Ectodermal cell (in vitro differentiated cells): ENCODE measurements at regions not wholly inside any gene's neighbourhood (a gene's known extent, or its start where the extent isn't known, plus 50 kb on each side); places are given as distances from the start of the nearest gene placed in this dataset.
"Not testable (repeated sequence)": the region's sequence is repeated elsewhere in the genome, so short reads cannot be mapped to it uniquely, and the experiment has no call there.

ENCODE experiments used
- H3K27ac ChIP-seq: 2 replicates; pipeline ENCODE4 v1.7.0; 2013; ENCODE audit warnings: mild to moderate bottlenecking, low read depth, low read length; ENCODE audit not compliant: insufficient read depth, poor library complexity, severe bottlenecking
- H3K27me3 ChIP-seq: 2 replicates; pipeline ENCODE4 v1.7.0; 2013; ENCODE audit warnings: mild to moderate bottlenecking, low read length; ENCODE audit not compliant: insufficient read depth, control insufficient read depth, poor library complexity, severe bottlenecking
- H3K36me3 ChIP-seq: one replicate; pipeline ENCODE4 v1.7.0; 2013; ENCODE audit warnings: low read length; ENCODE audit not compliant: control insufficient read depth, insufficient read depth
- H3K4me1 ChIP-seq: one replicate; pipeline ENCODE4 v1.7.0; 2013; ENCODE audit warnings: low read length; ENCODE audit not compliant: control insufficient read depth, insufficient read depth
- H3K4me3 ChIP-seq: 2 replicates; pipeline ENCODE4 v1.7.0; 2013; ENCODE audit warnings: low read depth, low read length, control low read depth; ENCODE audit not compliant: insufficient read depth
- H3K9me3 ChIP-seq: 2 replicates; pipeline ENCODE4 v1.7.0; 2013; ENCODE audit warnings: mild to moderate bottlenecking, low read length, moderate library complexity; ENCODE audit not compliant: control insufficient read depth
- WGBS, 2 experiments: methylation state at CpG; one replicate each; pipeline ENCODE4 v1.1.7; 2013; ENCODE audit warnings: missing lambda C conversion rate in 2 of 2; 5-methylcytosine and 5-hydroxymethylcytosine counted together

DNA sequence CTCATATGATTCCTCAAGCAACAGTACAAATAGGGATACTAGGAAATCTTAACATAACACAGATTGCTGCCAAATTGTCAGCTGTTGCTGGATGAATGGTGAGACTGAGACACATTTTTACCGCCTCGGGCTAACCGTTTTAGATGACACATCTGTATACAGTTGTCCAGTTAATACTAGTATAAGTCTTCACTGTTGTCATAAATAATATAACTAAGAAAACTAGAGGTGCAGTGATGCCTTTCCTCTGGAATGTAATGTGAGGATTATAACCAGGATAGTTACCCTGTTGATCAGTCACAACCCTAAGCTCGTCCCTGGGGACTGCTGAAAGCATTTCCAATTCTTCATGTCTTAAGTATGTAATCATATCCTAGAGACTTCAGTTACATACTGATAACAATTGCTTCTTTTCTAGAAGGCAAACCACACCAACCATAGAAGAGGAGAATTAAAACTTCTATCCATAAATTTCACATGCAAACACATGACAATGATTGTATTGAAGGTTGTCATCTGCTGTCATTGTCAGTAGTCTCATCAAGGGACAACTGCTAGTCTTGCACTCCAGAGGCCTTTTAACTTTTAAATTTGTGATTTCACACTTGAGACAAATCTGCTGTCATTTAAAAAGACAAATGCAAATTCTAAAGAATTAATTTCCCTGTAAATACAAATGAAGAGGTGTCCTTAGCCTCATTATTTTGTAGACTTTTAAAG, 100.4 kb upstream of the SEMA3D start:
- no peak overlapping the region for H3K4me3 ChIP-seq
- no peak overlapping the region for H3K27ac ChIP-seq
- no peaks in the 10 kb centered on the region for H3K9me3 ChIP-seq
- H3K27me3 ChIP-seq: no peaks in the 10 kb centered on the region
- 77 to 85% methylated on average over 4 of the region's 4 CpGs for WGBS, 2 experiments
- no peaks in the 10 kb centered on the region for H3K4me1 ChIP-seq
- H3K36me3 ChIP-seq: no peaks in the 10 kb centered on the region

DNA sequence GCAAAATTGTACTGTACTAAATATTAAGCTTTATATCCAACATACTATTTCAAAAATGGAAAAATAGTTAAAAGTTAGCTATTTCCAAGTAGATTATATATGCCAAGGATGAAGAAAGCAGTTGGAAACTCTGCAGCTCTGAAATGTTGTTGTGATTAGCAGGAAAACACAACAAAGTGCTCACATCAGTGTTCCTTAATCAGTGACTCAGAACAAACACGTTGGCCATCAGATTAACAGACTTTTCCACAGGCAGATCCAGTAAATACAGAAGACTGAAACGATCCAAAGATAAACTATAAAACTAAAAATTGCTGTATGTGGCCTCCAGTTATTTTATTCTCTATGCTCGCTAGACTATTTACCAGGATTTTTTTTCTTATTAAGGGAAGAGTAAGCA, 99.6 kb upstream of the SEMA3D start:
- Histone ChIP-seq H3K27me3 (no peaks in the 10 kb centered on the region), H3K27ac (no peak overlapping the region), H3K4me1 (no peaks in the 10 kb centered on the region), H3K36me3 (no peaks in the 10 kb centered on the region), H3K4me3 (no peak overlapping the region), H3K9me3 (no peaks in the 10 kb centered on the region)
- WGBS, 2 experiments: 80 to 91% methylated on average over 2 to 3 of the region's 3 CpGs

DNA sequence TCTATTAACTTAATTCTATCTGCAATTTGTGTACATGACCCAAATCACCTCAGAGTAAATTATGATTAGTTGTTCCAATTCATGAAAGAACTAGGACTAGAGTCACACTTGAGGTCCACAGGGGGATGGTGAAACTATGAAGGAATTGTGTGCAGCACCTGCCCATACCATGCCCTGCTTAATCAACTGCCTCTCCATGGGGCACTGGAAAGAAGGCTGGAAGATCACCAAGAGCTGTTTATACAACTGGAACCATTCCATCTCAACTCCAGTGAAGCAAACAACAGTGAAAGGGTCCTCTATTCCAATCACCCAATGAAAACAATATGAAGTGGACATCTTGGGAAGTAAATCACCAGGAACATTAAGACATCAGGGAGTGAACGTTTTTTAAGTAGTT, 98.7 kb upstream of the SEMA3D start:
- H3K9me3 ChIP-seq: no peaks in the 10 kb centered on the region
- H3K27ac ChIP-seq: no peak overlapping the region
- H3K4me3 ChIP-seq: no peak overlapping the region
- H3K36me3 ChIP-seq: no peaks in the 10 kb centered on the region
- no peaks in the 10 kb centered on the region for H3K27me3 ChIP-seq
- WGBS, 2 experiments: 100% methylated on average over 1 of the region's 1 CpG; no CpG with 5 or more reads in 1 of the 2 experiments
- no peaks in the 10 kb centered on the region for H3K4me1 ChIP-seq

DNA sequence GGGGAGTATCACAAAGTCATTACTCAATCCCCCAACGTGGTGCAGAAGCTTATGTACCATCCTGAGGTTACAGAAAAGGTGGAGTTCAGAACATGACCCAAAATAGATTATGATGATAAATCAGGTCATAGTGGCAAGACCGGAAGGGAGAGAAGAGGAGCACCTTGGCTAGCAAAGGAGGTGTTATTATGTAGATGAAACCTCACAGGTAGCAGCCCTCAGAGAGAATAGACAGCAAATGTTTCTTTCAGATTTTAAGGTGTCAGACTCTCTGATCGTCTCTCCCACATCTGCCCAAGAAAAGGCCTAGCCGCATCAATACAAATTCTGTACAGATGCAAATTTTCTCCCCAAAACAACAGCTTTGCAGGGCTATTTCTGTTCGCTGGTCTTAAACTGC, 88.3 kb upstream of the SEMA3D start:
- Histone ChIP-seq H3K27ac (no peak overlapping the region), H3K27me3 (no peaks in the 10 kb centered on the region), H3K4me3 (no peak overlapping the region), H3K36me3 (no peaks in the 10 kb centered on the region), H3K4me1 (no peaks in the 10 kb centered on the region), H3K9me3 (no peaks in the 10 kb centered on the region)
- 53% methylated on average over 4 of the region's 5 CpGs for WGBS, 2 experiments

DNA sequence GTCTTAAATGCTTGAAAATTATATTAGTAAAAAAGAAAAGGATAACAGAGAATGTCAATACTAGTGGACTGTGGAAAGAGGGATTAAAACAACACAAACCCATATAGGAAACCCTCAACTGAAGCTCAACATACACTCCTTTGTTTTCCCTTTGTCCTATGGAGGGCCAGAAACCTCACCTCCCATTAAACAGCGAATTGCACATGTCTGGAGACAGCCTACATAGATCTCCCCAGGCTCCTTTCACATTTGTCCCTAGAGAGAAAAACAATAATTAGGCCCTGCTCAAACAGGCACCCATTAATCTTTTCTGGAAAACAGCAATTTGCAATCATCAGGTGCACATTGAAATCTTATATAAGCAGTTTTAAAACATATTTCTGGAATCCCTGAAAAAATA, 87.6 kb upstream of the SEMA3D start:
- H3K27ac ChIP-seq: no peak overlapping the region
- no peaks in the 10 kb centered on the region for H3K27me3 ChIP-seq
- H3K9me3 ChIP-seq: no peaks in the 10 kb centered on the region
- WGBS, 2 experiments: 70% methylated on average over 1 of the region's 1 CpG
- H3K4me3 ChIP-seq: no peak overlapping the region
- H3K4me1 ChIP-seq: no peaks in the 10 kb centered on the region
- no peaks in the 10 kb centered on the region for H3K36me3 ChIP-seq

DNA sequence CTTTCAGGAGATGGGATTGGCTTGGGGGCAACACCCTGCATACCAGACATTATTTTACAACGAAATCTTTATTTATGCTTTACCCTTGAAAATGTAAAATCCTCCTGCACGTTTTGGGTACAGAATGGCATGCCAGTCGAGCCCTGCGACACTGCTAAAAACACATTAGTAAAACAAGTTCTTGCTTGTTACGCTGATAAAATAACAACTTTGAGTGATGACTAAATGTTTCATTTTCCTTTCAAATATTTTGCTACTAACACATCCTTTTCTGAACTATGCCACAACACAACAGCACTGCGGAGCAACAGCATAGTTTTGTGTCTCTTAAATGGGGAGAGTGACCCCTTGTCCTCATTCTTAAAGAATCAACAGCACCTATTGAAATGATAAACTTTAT, 76.0 kb upstream of the SEMA3D start:
- Histone ChIP-seq H3K4me1 (no peaks in the 10 kb centered on the region), H3K9me3 (no peaks in the 10 kb centered on the region), H3K4me3 (no peak overlapping the region), H3K27me3 (no peaks in the 10 kb centered on the region), H3K27ac (no peak overlapping the region), H3K36me3 (no peaks in the 10 kb centered on the region)
- 80 to 89% methylated on average over 6 of the region's 6 CpGs for WGBS, 2 experiments

DNA sequence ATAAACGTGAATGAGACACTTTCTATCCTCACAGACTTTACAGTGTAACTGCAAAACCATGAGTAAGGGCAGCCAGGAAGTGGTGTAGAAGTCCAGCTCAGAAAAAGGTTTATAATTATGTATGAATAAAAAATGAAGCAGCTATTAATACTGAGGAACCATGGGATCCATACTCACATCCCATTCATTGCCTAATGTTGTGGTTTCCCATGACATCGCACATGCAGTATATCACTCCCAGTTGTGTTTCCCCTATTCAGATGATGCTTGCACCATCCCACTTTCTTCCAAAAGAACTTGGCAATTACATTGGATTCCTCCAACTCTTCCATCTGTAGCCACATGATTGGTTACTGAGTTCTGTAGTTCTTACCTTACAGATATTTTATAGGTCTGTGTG, 74.5 kb upstream of the SEMA3D start:
- Histone ChIP-seq H3K36me3 (no peaks in the 10 kb centered on the region), H3K4me3 (no peak overlapping the region), H3K9me3 (no peaks in the 10 kb centered on the region), H3K4me1 (no peaks in the 10 kb centered on the region), H3K27me3 (no peaks in the 10 kb centered on the region), H3K27ac (no peak overlapping the region)
- 93 to 94% methylated on average over 2 of the region's 2 CpGs for WGBS, 2 experiments

DNA sequence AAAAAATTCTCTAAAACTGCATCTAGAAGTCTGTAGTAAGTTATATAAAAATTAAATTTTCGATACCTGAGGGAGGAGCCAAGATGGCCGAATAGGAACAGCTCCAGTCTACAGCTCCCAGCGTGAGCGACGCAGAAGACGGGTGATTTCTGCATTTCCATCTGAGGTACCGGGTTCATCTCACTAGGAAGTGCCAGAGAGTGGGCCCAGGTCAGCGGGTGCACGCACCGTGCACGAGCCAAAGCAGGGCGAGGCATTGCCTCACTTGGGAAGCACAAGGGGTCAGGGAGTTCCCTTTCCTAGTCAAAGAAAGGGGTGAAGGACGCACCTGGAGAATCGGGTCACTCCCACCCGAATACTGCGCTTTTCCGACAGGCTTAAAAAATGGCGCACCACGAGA, 62.9 kb upstream of the SEMA3D start:
- not testable (repeated sequence) for H3K4me1 ChIP-seq, H3K27me3 ChIP-seq, H3K36me3 ChIP-seq, H3K4me3 ChIP-seq, H3K27ac ChIP-seq, H3K9me3 ChIP-seq
- WGBS, 2 experiments: 95 to 96% methylated on average over 19 of the region's 19 CpGs

DNA sequence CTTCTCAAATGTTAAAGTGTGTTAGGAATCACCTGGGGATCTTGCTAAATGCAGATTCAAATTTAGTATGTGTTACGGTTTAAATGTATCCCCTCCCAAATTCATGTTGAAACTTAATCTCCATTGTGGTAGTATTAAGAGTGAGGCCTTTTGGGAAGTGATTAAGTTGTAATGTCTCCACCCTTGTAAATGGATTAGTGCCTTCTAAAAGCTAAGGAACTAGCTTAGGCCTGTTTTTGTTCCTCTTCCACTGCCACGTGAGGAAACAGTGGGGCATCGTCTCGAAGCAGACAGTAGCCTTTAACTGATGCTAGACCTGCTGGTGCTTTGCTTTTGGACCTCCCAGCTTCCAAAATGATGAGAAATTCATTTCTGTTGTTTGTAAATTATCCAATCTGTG, 52.3 kb upstream of the SEMA3D start:
- H3K9me3 ChIP-seq: no peaks in the 10 kb centered on the region
- H3K4me1 ChIP-seq: no peaks in the 10 kb centered on the region
- WGBS, 2 experiments: 41 to 51% methylated on average over 4 of the region's 4 CpGs
- H3K27me3 ChIP-seq: peaks cover 63% of the 10 kb centered on the region
- H3K4me3 ChIP-seq: no peak overlapping the region
- no peaks in the 10 kb centered on the region for H3K36me3 ChIP-seq
- no peak overlapping the region for H3K27ac ChIP-seq

DNA sequence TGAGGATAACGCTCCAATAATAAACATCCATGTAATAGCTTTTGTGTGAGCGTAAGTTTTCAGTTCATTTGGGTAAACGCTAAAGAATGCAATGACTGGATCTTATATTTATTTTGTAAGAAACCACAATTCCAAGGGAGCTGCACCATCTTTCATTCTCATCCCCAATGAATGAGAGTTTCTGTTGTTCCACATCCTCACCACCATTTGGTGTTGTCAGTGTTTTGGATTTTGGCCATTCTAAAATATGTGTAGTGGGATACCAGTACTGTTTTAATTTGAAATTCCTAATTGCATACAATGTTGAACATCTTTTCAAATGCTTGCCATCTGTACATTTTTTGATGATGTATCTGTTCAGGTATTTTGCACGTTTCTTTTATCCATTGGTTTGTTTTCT, 50.9 kb upstream of the SEMA3D start:
- H3K27me3 ChIP-seq: peaks cover 54% of the 10 kb centered on the region
- H3K27ac ChIP-seq: no peak overlapping the region
- WGBS, 2 experiments: 89 to 100% methylated on average over 1 to 4 of the region's 4 CpGs

More for the DNA sequence above, 50.9 kb upstream of the SEMA3D start:
- no peaks in the 10 kb centered on the region for H3K4me1 ChIP-seq
- H3K36me3 ChIP-seq: no peaks in the 10 kb centered on the region
- no peak overlapping the region for H3K4me3 ChIP-seq
- H3K9me3 ChIP-seq: no peaks in the 10 kb centered on the region
